HCT116 (cell line): ENCODE measurements at regions not wholly inside any gene's neighbourhood (a gene's known extent, or its start where the extent isn't known, plus 50 kb on each side); places are given as distances from the start of the nearest gene placed in this dataset.

Experiments
- ATAC-seq: fragments of 200-7000 bp; cut with Tn5 transposase; 2 replicates; pipeline ENCODE4 v1.9.1; 2020; ENCODE audit warnings: mild to moderate bottlenecking, moderate library complexity
- BruUV-seq: library from RNA; stranded (reverse); fragments of 400-500 nt; replicated peaks from 2 replicates; lab custom pipeline; 2021; lab: Mats Ljungman, UMichigan
- CTCF ChIA-PET: fragments of 300-600 bp; sonication (Branson Sonifier 250); formaldehyde crosslinking; loops from one replicate; lab custom pipeline; 2021; ENCODE audit warnings: antibody characterized with exemption; lab: Charles Lee
- POLR2A ChIA-PET: fragments of 300-600, 350-600 bp; sonication (Branson Sonifier 250); formaldehyde crosslinking; loops from one replicate; lab custom pipeline; 2021; ENCODE audit warnings: antibody characterized with exemption; lab: Charles Lee
- RAD21 ChIA-PET, 2 experiments: fragments of 300-600 bp; sonication (Branson Sonifier 250); formaldehyde crosslinking; loops; one replicate each; lab custom pipeline; 2023; ENCODE audit warnings: low total read pairs in 2 of 2; ENCODE audit not compliant: uncharacterized antibody in 2 of 2, unreplicated experiment in 2 of 2, low non-redundant PET in 1 of 2; lab: Charles Lee
- DNase-seq: peaks from one replicate; pipeline ENCODE4 v3.0.0-alpha.2; 2010; ENCODE audit warnings: low read depth, low spot score
- H2AFZ ChIP-seq: fragments of 200-600 bp; shearing (Covaris generic), sonication (generic); 2 replicates; pipeline ENCODE4 v1.6.1; 2017; ENCODE audit warnings: low read depth, mixed run types, mixed read lengths, antibody characterized with exemption, low read length; ENCODE audit not compliant: poor library complexity, severe bottlenecking
- H3K27ac ChIP-seq: 2 replicates; pipeline ENCODE4 v1.5.1; 2012; ENCODE audit warnings: low read depth, low read length
- H3K27me3 ChIP-seq: fragments of 200-600 bp; sonication (generic); 2 replicates; pipeline ENCODE4 v1.6.1; 2016; ENCODE audit warnings: mixed run types, low read length, mixed read lengths; ENCODE audit not compliant: insufficient read depth
- H3K36me3 ChIP-seq, 2 experiments: fragments of 200-500 bp in 1 of 2; fragments of 200-600 bp in 1 of 2; sonication (Bioruptor generic) in 1 of 2; sonication (generic) in 1 of 2; 2 replicates each; pipeline versions ENCODE4 v1.5.1 to v1.6.1; 2014 to 2016; ENCODE audit warnings: low read length in 2 of 2, inconsistent platforms in 1 of 2, mixed read lengths in 1 of 2, mixed run types in 1 of 2; ENCODE audit not compliant: insufficient read depth in 2 of 2, control insufficient read depth in 1 of 2
- H3K4me1 ChIP-seq, 2 experiments: fragments of 200-600 bp in 1 of 2; sonication (generic) in 1 of 2; 2 replicates each; pipeline versions ENCODE4 v1.5.1 to v1.6.1; 2012 to 2017; ENCODE audit warnings: low read length in 2 of 2, inconsistent platforms in 1 of 2, mild to moderate bottlenecking in 1 of 2, mixed read lengths in 1 of 2, mixed run types in 1 of 2, moderate library complexity in 1 of 2; ENCODE audit not compliant: insufficient read depth in 2 of 2, control insufficient read depth in 1 of 2
- H3K4me2 ChIP-seq: fragments of 200-600 bp; sonication (generic); 2 replicates; pipeline ENCODE4 v1.6.1; 2017; ENCODE audit warnings: mixed run types, low read length, mixed read lengths
- H3K4me3 ChIP-seq, 2 experiments: fragments of 200-600 bp in 1 of 2; sonication (generic) in 1 of 2; replicated peaks in 1 of 2; 2 replicates each; pipeline ENCODE4 v1.5.1; 2011 to 2016; ENCODE audit warnings: low read length in 2 of 2, control low read depth in 1 of 2, low read depth in 1 of 2, mild to moderate bottlenecking in 1 of 2, mixed read lengths in 1 of 2, mixed run types in 1 of 2
- H3K79me2 ChIP-seq: fragments of 200-600 bp; sonication (generic); 2 replicates; pipeline ENCODE4 v1.6.1; 2017; ENCODE audit warnings: mild to moderate bottlenecking, mixed run types, low read length, moderate library complexity, mixed read lengths; ENCODE audit not compliant: insufficient read depth
- H3K9ac ChIP-seq: fragments of 200-600 bp; sonication (generic); 2 replicates; pipeline ENCODE4 v1.6.1; 2016; ENCODE audit warnings: low read length, mixed read lengths
- H3K9me2 ChIP-seq: fragments of 200-600 bp; sonication (generic), shearing (Covaris generic); 2 replicates; pipeline ENCODE4 v1.6.1; 2017; ENCODE audit warnings: mixed run types, mild to moderate bottlenecking, moderate library complexity; ENCODE audit not compliant: insufficient read depth
- H3K9me3 ChIP-seq, 2 experiments: fragments of 200-500 bp in 1 of 2; fragments of 200-600 bp in 1 of 2; sonication (Bioruptor generic) in 1 of 2; sonication (generic) in 1 of 2; 2 replicates each; pipeline ENCODE4 v1.6.1; 2014 to 2017; ENCODE audit warnings: low read length in 2 of 2, mixed read lengths in 2 of 2, inconsistent platforms in 1 of 2, low read depth in 1 of 2, mild to moderate bottlenecking in 1 of 2, mixed run types in 1 of 2, moderate library complexity in 1 of 2; ENCODE audit not compliant: control insufficient read depth in 1 of 2, insufficient read depth in 1 of 2
- H4K20me1 ChIP-seq: fragments of 200-600 bp; sonication (generic), shearing (Covaris generic); 2 replicates; pipeline ENCODE4 v1.6.1; 2017; ENCODE audit warnings: mixed run types, mild to moderate bottlenecking, moderate library complexity; ENCODE audit not compliant: insufficient read depth
- CEBPB ChIP-seq: IDR thresholded peaks from 2 replicates; pipeline ENCODE4 v1.6.1; 2012; ENCODE audit warnings: low read depth
- EGR1 ChIP-seq: IDR thresholded peaks from 2 replicates; pipeline ENCODE4 v1.6.1; 2012; ENCODE audit warnings: low read depth
- EZH2phosphoT487 ChIP-seq: fragments of 200-600 bp; IDR thresholded peaks from 2 replicates; pipeline ENCODE4 v1.6.1; 2018; ENCODE audit warnings: antibody characterized with exemption, borderline replicate concordance
- POLR2A ChIP-seq: IDR thresholded peaks from 2 replicates; pipeline ENCODE4 v1.7.0; 2011; ENCODE audit warnings: borderline replicate concordance; ENCODE audit not compliant: insufficient read depth, insufficient read length; ENCODE audit errors: extremely low read depth
- POLR2AphosphoS5 ChIP-seq: IDR thresholded peaks from 2 replicates; pipeline ENCODE4 v1.6.1; 2011; ENCODE audit warnings: mild to moderate bottlenecking, low read depth, low read length, moderate library complexity
- SIN3A ChIP-seq: IDR thresholded peaks from 2 replicates; pipeline ENCODE4 v1.6.1; 2012; ENCODE audit warnings: low read depth
- SP1 ChIP-seq: IDR thresholded peaks from 2 replicates; pipeline ENCODE4 v1.6.1; 2012; ENCODE audit warnings: low read depth
- SRF ChIP-seq: IDR thresholded peaks from 2 replicates; pipeline ENCODE4 v1.6.1; 2012; ENCODE audit warnings: low read depth
- TCF7L2 ChIP-seq: IDR thresholded peaks from 2 replicates; pipeline ENCODE4 v1.7.0; 2011; ENCODE audit warnings: borderline replicate concordance, inconsistent platforms; ENCODE audit not compliant: insufficient read depth, insufficient read length; ENCODE audit errors: extremely low read depth
- ZFX ChIP-seq: fragments of 450-650 bp; IDR thresholded peaks from 2 replicates; pipeline ENCODE4 v1.6.1; 2017
- ZNF274 ChIP-seq: fragments of 200-500 bp; sonication (Bioruptor generic); IDR thresholded peaks from 2 replicates; pipeline ENCODE4 v1.6.1; 2014; ENCODE audit warnings: mild to moderate bottlenecking, low read depth, low read length, inconsistent platforms
- intact Hi-C: fragments of 100-400 bp; cut with micrococcal nuclease; formaldehyde crosslinking; loops from 2 replicates; pipeline ENCODE4 v1.10.0; 2022
- TF ChIP-seq, protein P1 (sequence below): IDR thresholded peaks from 2 replicates; pipeline ENCODE4 v1.6.1; 2012
- TF ChIP-seq, protein P2 (sequence below): IDR thresholded peaks from 2 replicates; pipeline ENCODE4 v1.6.1; 2011; ENCODE audit warnings: mild to moderate bottlenecking, low read length, moderate library complexity; ENCODE audit not compliant: insufficient replicate concordance; ENCODE audit errors: extremely low read depth
- TF ChIP-seq, protein P3 (sequence below): IDR thresholded peaks from 2 replicates; pipeline ENCODE4 v1.6.1; 2012; ENCODE audit warnings: low read depth

DNA sequence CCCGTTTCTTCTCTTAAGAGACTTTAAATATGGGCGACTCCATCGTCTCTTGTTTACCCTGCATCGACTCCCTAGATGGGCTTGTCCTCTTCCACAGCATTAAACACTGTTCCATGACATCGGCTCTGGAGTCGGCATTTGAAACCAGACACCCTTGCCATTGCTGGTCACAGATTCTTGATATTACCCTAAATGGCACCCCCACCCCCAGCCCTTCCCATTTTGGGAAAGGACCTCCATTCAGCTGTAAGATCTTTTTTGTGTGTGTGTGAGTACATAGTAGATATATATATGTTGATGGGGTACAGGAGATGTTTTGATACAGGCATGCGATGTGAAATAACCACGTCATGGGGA lies 51.1 kb upstream of the SH3PXD2B start:
- H3K79me2 ChIP-seq = no peaks in the 10 kb centered on the region
- H3K27me3 ChIP-seq = no peaks in the 10 kb centered on the region
- no peaks in the 10 kb centered on the region for H3K4me1 ChIP-seq
- ChIA-PET CTCF (no interaction called here), POLR2A (no interaction called here), RAD21 (no interaction called here)
- intact Hi-C loops = no loop called here
- H2AFZ ChIP-seq = no peak overlapping the region
- no peak for ATAC-seq
- H3K27ac ChIP-seq = no peak overlapping the region
- no peak overlapping the region for H3K4me3 ChIP-seq
- no peaks in the 10 kb centered on the region for H3K36me3 ChIP-seq
- TF ChIP-seq EGR1 (no peak), TCF7L2 (no peak), CEBPB (no peak), SP1 (no peak), SRF (no peak)
- no peak overlapping the region for H3K4me2 ChIP-seq
- H3K9me3 ChIP-seq = no peaks in the 10 kb centered on the region
- no peaks in the 10 kb centered on the region for H3K9me2 ChIP-seq
- no peak for DNase-seq
- no TSS peak for BruUV-seq
- no peaks in the 10 kb centered on the region for H4K20me1 ChIP-seq
- no peak overlapping the region for H3K9ac ChIP-seq

DNA sequence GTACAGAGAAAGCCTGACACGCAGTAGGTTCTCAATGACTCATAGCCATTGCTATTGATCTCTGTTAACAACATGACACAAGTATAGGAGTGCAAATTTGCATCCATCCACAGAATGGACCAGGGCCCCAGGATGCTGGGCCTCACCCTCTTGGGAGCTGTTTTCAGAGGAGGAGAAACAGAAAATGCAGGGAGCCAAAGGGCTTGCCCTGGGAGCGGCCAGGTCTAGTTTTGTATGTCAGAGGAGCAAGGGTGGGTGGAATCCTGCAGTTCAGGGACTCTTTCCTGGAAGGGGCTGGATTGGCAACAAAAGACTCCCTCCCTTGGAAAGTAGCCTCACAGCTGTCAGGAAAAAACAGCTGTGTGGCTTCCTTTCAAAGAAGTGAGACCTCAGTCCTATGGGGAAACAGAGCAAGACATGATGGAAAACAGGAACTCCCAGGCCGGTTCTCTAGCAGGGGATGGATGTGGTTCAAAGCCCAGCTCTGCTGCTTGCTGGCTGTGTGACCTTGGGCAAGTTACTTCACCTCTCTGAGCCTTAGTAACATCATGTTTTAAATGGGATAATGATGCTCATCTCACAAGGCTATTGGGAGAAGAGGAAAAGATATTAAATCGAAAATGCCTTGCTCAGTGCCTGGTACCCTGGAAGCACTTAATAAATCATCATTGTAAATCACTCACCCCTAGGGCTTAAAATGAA lies 50.5 kb upstream of the SH3PXD2B start:
- H3K9me3 ChIP-seq = no peaks in the 10 kb centered on the region
- H4K20me1 ChIP-seq = no peaks in the 10 kb centered on the region
- no TSS peak for BruUV-seq
- no peaks in the 10 kb centered on the region for H3K9me2 ChIP-seq
- no peak overlapping the region for H3K9ac ChIP-seq
- H3K4me3 ChIP-seq = no peak overlapping the region
- H3K4me1 ChIP-seq = no peaks in the 10 kb centered on the region
- no peak overlapping the region for H3K4me2 ChIP-seq
- ATAC-seq = no peak
- TF ChIP-seq, protein P1, sequence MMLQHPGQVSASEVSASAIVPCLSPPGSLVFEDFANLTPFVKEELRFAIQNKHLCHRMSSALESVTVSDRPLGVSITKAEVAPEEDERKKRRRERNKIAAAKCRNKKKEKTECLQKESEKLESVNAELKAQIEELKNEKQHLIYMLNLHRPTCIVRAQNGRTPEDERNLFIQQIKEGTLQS = no peak
- TF ChIP-seq POLR2AphosphoS5 (no peak), EZH2phosphoT487 (no peak), SRF (no peak), CEBPB (no peak), EGR1 (no peak), POLR2A (no peak), ZNF274 (no peak), ZFX (no peak), SIN3A (no peak)
- TF ChIP-seq, protein P2, sequence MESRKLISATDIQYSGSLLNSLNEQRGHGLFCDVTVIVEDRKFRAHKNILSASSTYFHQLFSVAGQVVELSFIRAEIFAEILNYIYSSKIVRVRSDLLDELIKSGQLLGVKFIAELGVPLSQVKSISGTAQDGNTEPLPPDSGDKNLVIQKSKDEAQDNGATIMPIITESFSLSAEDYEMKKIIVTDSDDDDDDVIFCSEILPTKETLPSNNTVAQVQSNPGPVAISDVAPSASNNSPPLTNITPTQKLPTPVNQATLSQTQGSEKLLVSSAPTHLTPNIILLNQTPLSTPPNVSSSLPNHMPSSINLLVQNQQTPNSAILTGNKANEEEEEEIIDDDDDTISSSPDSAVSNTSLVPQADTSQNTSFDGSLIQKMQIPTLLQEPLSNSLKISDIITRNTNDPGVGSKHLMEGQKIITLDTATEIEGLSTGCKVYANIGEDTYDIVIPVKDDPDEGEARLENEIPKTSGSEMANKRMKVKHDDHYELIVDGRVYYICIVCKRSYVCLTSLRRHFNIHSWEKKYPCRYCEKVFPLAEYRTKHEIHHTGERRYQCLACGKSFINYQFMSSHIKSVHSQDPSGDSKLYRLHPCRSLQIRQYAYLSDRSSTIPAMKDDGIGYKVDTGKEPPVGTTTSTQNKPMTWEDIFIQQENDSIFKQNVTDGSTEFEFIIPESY = no peak
- TF ChIP-seq, protein P3, sequence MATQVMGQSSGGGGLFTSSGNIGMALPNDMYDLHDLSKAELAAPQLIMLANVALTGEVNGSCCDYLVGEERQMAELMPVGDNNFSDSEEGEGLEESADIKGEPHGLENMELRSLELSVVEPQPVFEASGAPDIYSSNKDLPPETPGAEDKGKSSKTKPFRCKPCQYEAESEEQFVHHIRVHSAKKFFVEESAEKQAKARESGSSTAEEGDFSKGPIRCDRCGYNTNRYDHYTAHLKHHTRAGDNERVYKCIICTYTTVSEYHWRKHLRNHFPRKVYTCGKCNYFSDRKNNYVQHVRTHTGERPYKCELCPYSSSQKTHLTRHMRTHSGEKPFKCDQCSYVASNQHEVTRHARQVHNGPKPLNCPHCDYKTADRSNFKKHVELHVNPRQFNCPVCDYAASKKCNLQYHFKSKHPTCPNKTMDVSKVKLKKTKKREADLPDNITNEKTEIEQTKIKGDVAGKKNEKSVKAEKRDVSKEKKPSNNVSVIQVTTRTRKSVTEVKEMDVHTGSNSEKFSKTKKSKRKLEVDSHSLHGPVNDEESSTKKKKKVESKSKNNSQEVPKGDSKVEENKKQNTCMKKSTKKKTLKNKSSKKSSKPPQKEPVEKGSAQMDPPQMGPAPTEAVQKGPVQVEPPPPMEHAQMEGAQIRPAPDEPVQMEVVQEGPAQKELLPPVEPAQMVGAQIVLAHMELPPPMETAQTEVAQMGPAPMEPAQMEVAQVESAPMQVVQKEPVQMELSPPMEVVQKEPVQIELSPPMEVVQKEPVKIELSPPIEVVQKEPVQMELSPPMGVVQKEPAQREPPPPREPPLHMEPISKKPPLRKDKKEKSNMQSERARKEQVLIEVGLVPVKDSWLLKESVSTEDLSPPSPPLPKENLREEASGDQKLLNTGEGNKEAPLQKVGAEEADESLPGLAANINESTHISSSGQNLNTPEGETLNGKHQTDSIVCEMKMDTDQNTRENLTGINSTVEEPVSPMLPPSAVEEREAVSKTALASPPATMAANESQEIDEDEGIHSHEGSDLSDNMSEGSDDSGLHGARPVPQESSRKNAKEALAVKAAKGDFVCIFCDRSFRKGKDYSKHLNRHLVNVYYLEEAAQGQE = no peak
- intact Hi-C loops = no loop called here
- H2AFZ ChIP-seq = no peak overlapping the region
- H3K36me3 ChIP-seq = no peaks in the 10 kb centered on the region
- H3K79me2 ChIP-seq = no peaks in the 10 kb centered on the region
- DNase-seq = no peak
- H3K27me3 ChIP-seq = no peaks in the 10 kb centered on the region
- ChIA-PET CTCF (no interaction called here), POLR2A (no interaction called here), RAD21 (no interaction called here)
- no peak overlapping the region for H3K27ac ChIP-seq
